ENCODE measurements at regions not wholly inside any gene's neighbourhood (a gene's known extent, or its start where the extent isn't known, plus 50 kb on each side); places are given as distances from the start of the nearest gene placed in this dataset.
"Not testable (repeated sequence)": the region's sequence is repeated elsewhere in the genome, so short reads cannot be mapped to it uniquely, and the experiment has no call there.

- DNase-seq (ENCODE audit: low spot score in 2 of 2), result no peak
- ATAC-seq (replicated peaks; ENCODE audit: extremely low read depth, poor library complexity, severe bottlenecking), result no peak
- no peak overlapping the region for H3K27ac Mint-ChIP-seq (ENCODE audit: low read depth)
- peaks cover 2% of the 10 kb centered on the region for H3K36me3 Mint-ChIP-seq (ENCODE audit: insufficient read depth)
- peaks cover 73% of the 10 kb centered on the region for H3K27me3 Mint-ChIP-seq
- no peaks in the 10 kb centered on the region for H3K9me3 Mint-ChIP-seq
- H3K4me1 Mint-ChIP-seq, result no peaks in the 10 kb centered on the region
- H3K4me3 Mint-ChIP-seq, result no peak overlapping the region
These were observed 54.3 kb upstream of the CREB3L1 start for GRCh38 chr11:46223252-46223513.

- Mint-ChIP-seq H3K27ac (ENCODE audit: low read depth) (no peak overlapping the region), H3K9me3 (no peaks in the 10 kb centered on the region), H3K4me3 (no peak overlapping the region), H3K36me3 (ENCODE audit: insufficient read depth) (peaks cover 2% of the 10 kb centered on the region), H3K27me3 (peaks cover 77% of the 10 kb centered on the region), H3K4me1 (no peaks in the 10 kb centered on the region)
- ATAC-seq (replicated peaks; ENCODE audit: extremely low read depth, poor library complexity, severe bottlenecking) (no peak), DNase-seq (ENCODE audit: low spot score in 2 of 2) (no peak)
These were observed 54.8 kb upstream of the CREB3L1 start for GRCh38 chr11:46222490-46223251.

DNA sequence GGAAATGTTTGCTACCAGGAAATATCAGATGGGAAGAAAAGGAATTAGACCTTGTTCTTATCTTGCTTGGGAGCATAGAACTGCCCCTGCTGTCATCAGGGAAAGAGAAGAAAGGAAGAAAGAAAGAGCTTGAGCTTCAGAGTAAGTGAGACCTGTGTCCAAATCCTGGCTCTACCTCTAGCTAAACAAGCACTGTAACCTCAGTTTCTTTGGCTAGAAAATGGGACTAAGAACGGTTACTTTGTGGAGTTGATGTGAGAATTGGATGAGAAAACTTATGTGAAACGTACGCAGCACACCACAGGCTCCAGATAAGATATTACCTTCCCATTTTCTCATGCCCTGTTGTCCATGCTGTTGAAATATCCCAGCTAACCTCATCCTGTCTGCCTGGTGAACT is 57.1 kb upstream of the CREB3L1 start:
- peaks cover 76% of the 10 kb centered on the region for H3K27me3 Mint-ChIP-seq
- no peak for ATAC-seq (replicated peaks; ENCODE audit: extremely low read depth, poor library complexity, severe bottlenecking)
- H3K4me3 Mint-ChIP-seq, result no peak overlapping the region
- no peaks in the 10 kb centered on the region for H3K4me1 Mint-ChIP-seq
- DNase-seq (ENCODE audit: low spot score in 2 of 2), result no peak
- H3K36me3 Mint-ChIP-seq (ENCODE audit: insufficient read depth), result peaks cover 2% of the 10 kb centered on the region
- H3K27ac Mint-ChIP-seq (ENCODE audit: low read depth), result no peak overlapping the region
- no peaks in the 10 kb centered on the region for H3K9me3 Mint-ChIP-seq

DNA sequence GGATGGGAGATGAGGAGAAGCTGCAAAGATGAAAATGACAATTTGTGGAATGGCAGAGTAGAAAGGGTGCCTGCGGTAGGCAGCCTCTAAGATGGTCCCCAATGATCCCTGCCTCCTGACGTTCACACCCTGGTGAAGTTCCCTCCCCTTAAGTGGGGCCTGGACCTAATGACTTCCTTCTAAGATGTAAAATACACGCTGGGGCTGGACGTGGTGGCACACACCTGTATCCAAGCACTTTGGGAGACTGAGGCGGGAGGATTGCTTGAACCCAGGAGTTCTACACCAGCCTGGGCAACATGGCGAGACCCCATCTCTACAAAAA is 60.7 kb upstream of the CREB3L1 start:
- ATAC-seq (replicated peaks; ENCODE audit: extremely low read depth, poor library complexity, severe bottlenecking) (no peak), DNase-seq (ENCODE audit: low spot score in 2 of 2) (no peak)
- no peak overlapping the region for H3K4me3 Mint-ChIP-seq
- no peak overlapping the region for H3K27ac Mint-ChIP-seq (ENCODE audit: low read depth)
- H3K9me3 Mint-ChIP-seq, result no peaks in the 10 kb centered on the region
- H3K4me1 Mint-ChIP-seq, result no peaks in the 10 kb centered on the region
- H3K27me3 Mint-ChIP-seq, result peaks cover 52% of the 10 kb centered on the region
- peaks cover 2% of the 10 kb centered on the region for H3K36me3 Mint-ChIP-seq (ENCODE audit: insufficient read depth)

GRCh38 chr11:46216019-46216764 is 61.3 kb upstream of the CREB3L1 start:
- H3K27me3 Mint-ChIP-seq, result peaks cover 52% of the 10 kb centered on the region
- no peak overlapping the region for H3K4me3 Mint-ChIP-seq
- no peak for DNase-seq (ENCODE audit: low spot score in 2 of 2)
- no peak for ATAC-seq (replicated peaks; ENCODE audit: extremely low read depth, poor library complexity, severe bottlenecking)
- no peak overlapping the region for H3K27ac Mint-ChIP-seq (ENCODE audit: low read depth)
- no peaks in the 10 kb centered on the region for H3K9me3 Mint-ChIP-seq
- H3K36me3 Mint-ChIP-seq (ENCODE audit: insufficient read depth), result peaks cover 2% of the 10 kb centered on the region
- no peaks in the 10 kb centered on the region for H3K4me1 Mint-ChIP-seq

DNA sequence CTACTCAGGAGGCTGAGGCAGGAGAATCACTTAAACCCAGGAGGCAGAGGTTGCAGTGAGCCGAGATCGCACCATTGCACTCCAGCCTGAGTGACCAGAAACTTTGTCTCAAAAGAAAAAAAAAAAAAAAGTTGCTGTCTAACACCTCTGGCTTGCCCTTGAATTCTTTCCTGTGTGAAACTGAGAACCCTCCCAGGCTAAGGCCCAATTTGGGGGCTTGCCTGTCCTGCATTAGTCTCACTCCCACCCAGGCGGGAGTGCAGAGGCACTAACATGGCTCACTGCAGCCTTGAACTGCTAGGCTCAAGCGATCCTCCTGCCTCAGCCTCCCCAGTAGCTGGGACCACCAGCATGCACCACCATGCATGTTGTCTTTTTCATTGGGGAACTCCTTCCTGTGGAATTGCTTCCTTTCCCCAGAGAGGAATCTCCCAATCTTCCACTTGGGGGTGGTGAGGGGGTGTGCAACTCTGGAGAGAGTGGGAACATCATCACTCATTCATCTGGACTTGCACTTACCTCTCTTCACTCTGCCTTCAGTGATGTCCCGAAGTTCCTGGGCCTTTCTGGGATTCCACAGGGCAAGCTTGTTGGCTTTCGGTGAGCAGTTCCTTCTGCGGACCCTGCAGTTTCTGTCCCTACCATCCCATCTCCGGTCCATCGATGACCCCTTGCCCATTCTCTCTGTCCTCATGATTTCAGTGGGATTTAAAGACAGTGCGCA is 62.1 kb upstream of the CREB3L1 start:
- Mint-ChIP-seq H3K4me3 (no peak overlapping the region), H3K9me3 (no peaks in the 10 kb centered on the region), H3K27me3 (peaks cover 49% of the 10 kb centered on the region), H3K36me3 (ENCODE audit: insufficient read depth) (peaks cover 2% of the 10 kb centered on the region), H3K4me1 (peaks cover 7% of the 10 kb centered on the region), H3K27ac (ENCODE audit: low read depth) (no peak overlapping the region)
- DNase-seq (ENCODE audit: low spot score in 2 of 2) (no peak), ATAC-seq (replicated peaks; ENCODE audit: extremely low read depth, poor library complexity, severe bottlenecking) (no peak)

- Mint-ChIP-seq H3K36me3 (ENCODE audit: insufficient read depth) (no peaks in the 10 kb centered on the region), H3K4me3 (no peak overlapping the region), H3K27ac (ENCODE audit: low read depth) (peak overlapping the region; percentile 82), H3K9me3 (no peaks in the 10 kb centered on the region), H3K27me3 (peaks cover 32% of the 10 kb centered on the region), H3K4me1 (peaks cover 16% of the 10 kb centered on the region)
- no peak for ATAC-seq (replicated peaks; ENCODE audit: extremely low read depth, poor library complexity, severe bottlenecking)
- no peak for DNase-seq (ENCODE audit: low spot score in 2 of 2)
These were observed 64.7 kb upstream of the CREB3L1 start for GRCh38 chr11:46212720-46213119.

- DNase-seq (ENCODE audit: low spot score in 2 of 2) (no peak), ATAC-seq (replicated peaks; ENCODE audit: extremely low read depth, poor library complexity, severe bottlenecking) (no peak)
- H3K36me3 Mint-ChIP-seq (ENCODE audit: insufficient read depth), result no peaks in the 10 kb centered on the region
- peaks cover 14% of the 10 kb centered on the region for H3K27me3 Mint-ChIP-seq
- peak overlapping the region; percentile 23 for H3K4me3 Mint-ChIP-seq
- no peak overlapping the region for H3K27ac Mint-ChIP-seq (ENCODE audit: low read depth)
- no peaks in the 10 kb centered on the region for H3K9me3 Mint-ChIP-seq
- peaks cover 16% of the 10 kb centered on the region for H3K4me1 Mint-ChIP-seq
These were observed 66.6 kb upstream of the CREB3L1 start for GRCh38 chr11:46210856-46211255.

DNA sequence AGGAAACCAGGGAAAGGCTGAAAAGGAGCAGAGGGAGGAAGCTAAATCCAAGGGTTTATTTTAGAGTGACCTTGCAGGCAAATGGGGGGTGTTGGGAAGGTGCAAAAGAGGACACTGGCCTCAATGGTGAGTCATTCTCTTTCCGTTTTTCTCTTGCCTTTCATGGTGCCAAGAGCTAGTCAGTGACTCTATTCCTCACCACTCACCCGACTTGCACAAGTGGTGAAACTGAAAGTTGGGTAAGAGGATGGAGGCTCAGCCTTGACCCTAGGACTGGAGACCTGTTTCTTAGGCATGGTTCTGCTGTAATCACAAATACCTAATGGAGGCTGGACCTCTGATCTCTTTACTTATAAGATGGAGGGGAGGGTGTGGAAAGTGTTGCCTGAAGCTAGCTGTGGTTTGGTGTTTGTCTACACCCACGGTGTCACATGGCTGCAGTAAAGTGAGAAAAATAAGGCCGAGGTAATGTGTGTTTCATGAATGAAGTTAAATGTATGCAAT is 67.3 kb upstream of the CREB3L1 start:
- DNase-seq (ENCODE audit: low spot score in 2 of 2) (no peak), ATAC-seq (replicated peaks; ENCODE audit: extremely low read depth, poor library complexity, severe bottlenecking) (peak; percentile 75)
- no peaks in the 10 kb centered on the region for H3K9me3 Mint-ChIP-seq
- peaks cover 12% of the 10 kb centered on the region for H3K27me3 Mint-ChIP-seq
- H3K27ac Mint-ChIP-seq (ENCODE audit: low read depth), result no peak overlapping the region
- H3K36me3 Mint-ChIP-seq (ENCODE audit: insufficient read depth), result no peaks in the 10 kb centered on the region
- peak overlapping the region; percentile 23 for H3K4me3 Mint-ChIP-seq
- H3K4me1 Mint-ChIP-seq, result peaks cover 16% of the 10 kb centered on the region

- ATAC-seq (replicated peaks; ENCODE audit: extremely low read depth, poor library complexity, severe bottlenecking); H3K9me3 Mint-ChIP-seq; DNase-seq (ENCODE audit: low spot score in 2 of 2); H3K27ac Mint-ChIP-seq (ENCODE audit: low read depth); H3K36me3 Mint-ChIP-seq (ENCODE audit: insufficient read depth); H3K4me3 Mint-ChIP-seq: not testable (repeated sequence)
- H3K27me3 Mint-ChIP-seq, result peaks cover 18% of the 10 kb centered on the region
- H3K4me1 Mint-ChIP-seq, result peaks cover 16% of the 10 kb centered on the region
These were observed 67.8 kb upstream of the CREB3L1 start for GRCh38 chr11:46209624-46210023.

GRCh38 chr11:46208803-46209202 is 68.7 kb upstream of the CREB3L1 start:
- H3K4me1 Mint-ChIP-seq, result peaks cover 16% of the 10 kb centered on the region
- peaks cover 26% of the 10 kb centered on the region for H3K27me3 Mint-ChIP-seq
- DNase-seq (ENCODE audit: low spot score in 2 of 2) (no peak), ATAC-seq (replicated peaks; ENCODE audit: extremely low read depth, poor library complexity, severe bottlenecking) (no peak)
- no peaks in the 10 kb centered on the region for H3K9me3 Mint-ChIP-seq
- no peak overlapping the region for H3K27ac Mint-ChIP-seq (ENCODE audit: low read depth)
- no peaks in the 10 kb centered on the region for H3K36me3 Mint-ChIP-seq (ENCODE audit: insufficient read depth)
- no peak overlapping the region for H3K4me3 Mint-ChIP-seq

DNA sequence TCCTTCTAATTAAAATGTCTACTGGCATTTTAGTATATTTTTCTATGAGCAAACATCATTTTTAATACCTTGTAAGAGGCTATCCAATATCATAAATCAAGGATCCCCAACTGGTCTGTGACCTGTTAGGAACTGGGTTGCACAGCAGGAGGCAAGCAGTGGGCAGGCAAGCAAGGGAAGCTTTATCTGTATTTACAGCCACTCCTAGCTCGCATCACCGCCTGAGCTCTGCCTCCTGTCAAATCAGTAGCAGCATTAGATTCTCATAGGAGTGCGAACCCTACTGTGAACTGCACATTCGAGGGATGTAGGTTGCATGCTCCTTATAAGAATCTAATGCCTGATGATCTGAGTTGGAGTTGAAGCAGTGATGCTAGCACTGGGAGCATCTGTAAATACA is 70.2 kb upstream of the CREB3L1 start:
- peaks cover 16% of the 10 kb centered on the region for H3K4me1 Mint-ChIP-seq
- peaks cover 41% of the 10 kb centered on the region for H3K27me3 Mint-ChIP-seq
- no peak overlapping the region for H3K27ac Mint-ChIP-seq (ENCODE audit: low read depth)
- DNase-seq (ENCODE audit: low spot score in 2 of 2) (no peak), ATAC-seq (replicated peaks; ENCODE audit: extremely low read depth, poor library complexity, severe bottlenecking) (no peak)
- no peaks in the 10 kb centered on the region for H3K36me3 Mint-ChIP-seq (ENCODE audit: insufficient read depth)
- H3K4me3 Mint-ChIP-seq, result no peak overlapping the region
- no peaks in the 10 kb centered on the region for H3K9me3 Mint-ChIP-seq

DNA sequence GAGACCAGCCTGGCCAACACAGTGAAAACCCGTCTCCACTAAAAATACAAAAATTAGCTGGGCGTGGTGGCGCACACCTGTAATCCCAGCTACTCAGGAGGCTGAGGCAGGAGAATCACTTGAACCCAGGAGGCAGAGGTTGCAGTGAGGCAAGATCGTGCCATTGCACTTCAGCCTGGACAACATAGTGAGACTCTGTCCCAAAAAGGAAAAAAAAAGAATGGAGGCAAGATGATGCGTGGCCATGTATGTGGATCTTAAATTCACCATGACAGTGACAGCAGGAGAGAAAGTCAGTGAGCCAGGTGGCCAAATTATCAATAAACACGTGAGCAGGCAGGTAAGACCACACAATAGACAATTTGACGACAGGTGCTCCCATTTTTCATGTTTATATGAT is 73.0 kb upstream of the CREB3L1 start:
- H3K4me1 Mint-ChIP-seq; H3K4me3 Mint-ChIP-seq; H3K9me3 Mint-ChIP-seq; H3K27ac Mint-ChIP-seq (ENCODE audit: low read depth); DNase-seq (ENCODE audit: low spot score in 2 of 2); H3K36me3 Mint-ChIP-seq (ENCODE audit: insufficient read depth); ATAC-seq (replicated peaks; ENCODE audit: extremely low read depth, poor library complexity, severe bottlenecking): not testable (repeated sequence)
- H3K27me3 Mint-ChIP-seq, result peaks cover 57% of the 10 kb centered on the region

Data from central memory CD8-positive, alpha-beta T cell (primary cell).